CD8-positive, alpha-beta memory T cell (primary cell): ENCODE measurements at regions not wholly inside any gene's neighbourhood (a gene's known extent, or its start where the extent isn't known, plus 50 kb on each side); places are given as distances from the start of the nearest gene placed in this dataset.
A peak's percentile ranks its signal among the peaks of the same experiment; 100 is the strongest.

Source experiments
- CTCF ChIA-PET: fragments of 350-600 bp; sonication (Branson Sonifier 250); formaldehyde crosslinking; loops from one replicate; lab custom pipeline; 2021; ENCODE audit warnings: antibody characterized with exemption; lab: Charles Lee
- POLR2A ChIA-PET: fragments of 350-600 bp; sonication (Branson Sonifier 250); formaldehyde crosslinking; loops from one replicate; lab custom pipeline; 2021; ENCODE audit warnings: antibody characterized with exemption; lab: Charles Lee
- DNase-seq, 5 donors: peaks; one replicate each; pipeline versions ENCODE4 v3.0.0 to v3.0.0-alpha.2; 2020 to 2022; ENCODE audit warnings: mixed read lengths in 1 of 5
- H3K27ac ChIP-seq: one replicate; pipeline ENCODE4 v1.7.0; 2013; ENCODE audit warnings: low read depth, mild to moderate bottlenecking, low read length, moderate library complexity
- H3K27me3 ChIP-seq: 2 replicates; pipeline ENCODE4 v1.7.0; 2013; ENCODE audit warnings: low read length, mild to moderate bottlenecking; ENCODE audit not compliant: insufficient read depth, poor library complexity, severe bottlenecking
- H3K36me3 ChIP-seq: 2 replicates; pipeline ENCODE4 v1.7.0; 2013; ENCODE audit warnings: mild to moderate bottlenecking, low read length, moderate library complexity; ENCODE audit not compliant: insufficient read depth
- H3K4me1 ChIP-seq: 2 replicates; pipeline ENCODE4 v1.7.0; 2013; ENCODE audit warnings: mild to moderate bottlenecking, low read length, moderate library complexity; ENCODE audit not compliant: insufficient read depth
- H3K4me3 ChIP-seq: 2 replicates; pipeline ENCODE4 v1.7.0; 2013; ENCODE audit warnings: mild to moderate bottlenecking, low read length
- H3K9me3 ChIP-seq: 2 replicates; pipeline ENCODE4 v1.7.0; 2013; ENCODE audit warnings: mild to moderate bottlenecking, low read length
- H3K27ac Mint-ChIP-seq, 8 donors: one replicate each; pipeline ENCODE4 v1.8.0; 2020 to 2021; ENCODE audit warnings: mixed read lengths in 8 of 8, mild to moderate bottlenecking in 6 of 8, inconsistent platforms in 3 of 8, moderate library complexity in 3 of 8
- H3K27me3 Mint-ChIP-seq, 2 donors: one replicate each; pipeline ENCODE4 v1.8.0; 2020 to 2021; ENCODE audit warnings: mixed read lengths in 2 of 2, mild to moderate bottlenecking in 1 of 2, moderate library complexity in 1 of 2
- H3K36me3 Mint-ChIP-seq, 3 donors: one replicate each; pipeline ENCODE4 v1.8.0; 2020 to 2021; ENCODE audit warnings: mixed read lengths in 3 of 3, inconsistent platforms in 1 of 3, mild to moderate bottlenecking in 1 of 3
- H3K4me1 Mint-ChIP-seq, 3 donors: one replicate each; pipeline ENCODE4 v1.8.0; 2020 to 2021; ENCODE audit warnings: mixed read lengths in 3 of 3, inconsistent platforms in 1 of 3, mild to moderate bottlenecking in 1 of 3
- H3K4me3 Mint-ChIP-seq, 7 donors: one replicate each; pipeline ENCODE4 v1.8.0; 2020 to 2021; ENCODE audit warnings: mixed read lengths in 7 of 7, mild to moderate bottlenecking in 6 of 7, moderate library complexity in 4 of 7, inconsistent platforms in 2 of 7
- H3K9me3 Mint-ChIP-seq, 5 donors: one replicate each; pipeline ENCODE4 v1.8.0; 2020 to 2022; ENCODE audit warnings: mixed read lengths in 5 of 5, mild to moderate bottlenecking in 3 of 5, moderate library complexity in 2 of 5, inconsistent platforms in 1 of 5

DNA sequence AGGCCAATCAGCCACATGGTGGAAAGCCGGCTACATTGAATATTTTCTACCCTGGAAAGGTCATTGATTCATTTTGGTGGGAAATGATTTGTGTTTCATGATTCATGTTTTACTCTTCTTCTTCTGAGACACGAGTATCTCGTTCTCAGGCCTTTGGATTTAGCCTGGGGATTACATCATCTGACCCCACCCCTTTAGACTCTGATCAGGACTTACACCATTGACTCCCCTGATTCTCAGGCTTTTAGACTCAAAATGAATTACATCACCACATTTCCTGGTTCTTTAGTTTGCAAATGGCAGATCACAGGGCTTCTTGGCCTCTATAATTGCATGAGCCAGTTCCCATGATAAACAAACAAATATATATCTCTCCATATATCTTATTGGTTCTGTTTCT, 228.8 kb downstream of the ADGRG6 start:
- Histone ChIP-seq H3K36me3 (no peaks in the 10 kb centered on the region), H3K4me3 (no peak overlapping the region), H3K4me1 (no peaks in the 10 kb centered on the region), H3K27ac (no peak overlapping the region), H3K9me3 (peaks cover 1% of the 10 kb centered on the region), H3K27me3 (no peaks in the 10 kb centered on the region)
- peak overlapping the region in 1 of 8 donors; percentile 70 for H3K27ac Mint-ChIP-seq
- no peak overlapping the region for H3K4me3 Mint-ChIP-seq
- H3K27me3 Mint-ChIP-seq: peaks cover 5 to 7% of the 10 kb centered on the region in 2 donors
- H3K4me1 Mint-ChIP-seq: no peaks in the 10 kb centered on the region
- no peak for DNase-seq
- ChIA-PET POLR2A (no interaction called here), CTCF (no interaction called here)
- H3K36me3 Mint-ChIP-seq: peaks cover 0 to 3% (median 0%) of the 10 kb centered on the region in 3 donors
- H3K9me3 Mint-ChIP-seq: peaks cover 2 to 16% (median 8%) of the 10 kb centered on the region in 5 donors

DNA sequence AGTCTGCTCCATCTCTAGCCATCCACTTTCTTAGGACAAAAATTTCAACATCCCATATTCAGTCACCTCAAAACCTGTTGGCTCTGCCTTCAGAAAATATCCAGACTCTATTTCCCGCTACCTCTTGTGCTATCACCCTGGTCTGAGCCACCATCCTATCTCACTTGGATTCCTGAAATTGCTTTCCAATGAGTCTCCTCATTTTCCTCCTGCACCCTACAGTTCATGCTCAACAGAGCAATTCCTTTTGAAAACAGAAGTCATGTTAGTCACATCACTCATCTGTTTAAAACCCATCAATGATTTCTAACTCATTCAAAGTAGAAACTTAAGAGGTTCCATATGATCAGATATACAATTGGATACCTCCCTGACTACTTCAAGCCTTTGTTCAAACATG, 229.9 kb downstream of the ADGRG6 start:
- CTCF ChIA-PET: no interaction called here

DNA sequence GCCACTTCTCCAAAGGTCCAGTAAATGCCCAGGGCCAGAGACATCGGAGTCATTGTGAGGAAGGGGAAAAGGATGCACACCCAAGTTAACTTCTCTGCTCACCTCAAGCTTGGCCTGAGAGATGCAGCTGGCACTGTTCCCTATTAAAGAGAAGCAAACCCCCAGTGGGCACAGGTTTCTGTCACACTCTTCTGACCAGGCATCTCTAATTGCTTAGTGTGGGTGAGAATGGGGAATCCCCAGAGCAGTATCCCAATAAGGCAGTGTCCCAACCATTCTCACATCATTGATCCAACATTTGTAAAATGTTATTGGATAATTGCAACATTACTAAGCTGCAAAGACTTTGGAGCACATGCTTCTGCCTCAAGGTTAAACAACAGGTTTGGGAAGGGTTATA, 232.3 kb downstream of the ADGRG6 start:
- CTCF ChIA-PET: no interaction called here
- H3K27me3 ChIP-seq: no peaks in the 10 kb centered on the region
- H3K27me3 Mint-ChIP-seq: peaks cover 3 to 4% of the 10 kb centered on the region in 2 donors

More for the DNA sequence above, 229.9 kb downstream of the ADGRG6 start:
- Histone ChIP-seq H3K36me3 (no peaks in the 10 kb centered on the region), H3K27me3 (no peaks in the 10 kb centered on the region), H3K9me3 (peaks cover 6% of the 10 kb centered on the region), H3K27ac (no peak overlapping the region), H3K4me1 (no peaks in the 10 kb centered on the region), H3K4me3 (no peak overlapping the region)
- Mint-ChIP-seq H3K4me1 (no peaks in the 10 kb centered on the region), H3K27me3 (peaks cover 4 to 5% of the 10 kb centered on the region in 2 donors), H3K9me3 (peaks cover 3 to 16% (median 10%) of the 10 kb centered on the region in 5 donors), H3K4me3 (no peak overlapping the region), H3K27ac (peak overlapping the region in 1 of 8 donors; percentile 3), H3K36me3 (peaks cover 0 to 3% (median 0%) of the 10 kb centered on the region in 3 donors)
- no peak for DNase-seq
- POLR2A ChIA-PET: no interaction called here

DNA sequence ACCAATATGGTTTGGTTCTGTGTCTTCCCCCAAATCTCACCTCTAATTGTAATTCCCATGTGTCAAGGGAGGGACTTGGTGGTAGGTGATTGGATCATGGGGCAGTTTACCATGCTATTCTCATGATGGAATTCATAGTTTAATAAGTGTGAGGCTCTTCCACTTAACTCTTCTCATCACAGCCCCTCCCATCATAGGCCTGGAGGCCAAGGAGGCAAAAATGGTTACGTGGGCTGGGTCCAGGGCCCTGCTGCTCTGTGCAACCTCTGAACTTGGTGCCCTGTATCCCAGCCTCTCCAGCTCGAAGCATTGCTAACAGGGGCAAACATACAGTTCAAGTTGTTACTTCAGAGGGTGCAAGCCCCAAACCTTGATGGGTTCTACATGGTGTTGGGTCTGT, 232.7 kb downstream of the ADGRG6 start:
- Histone ChIP-seq H3K27me3 (no peaks in the 10 kb centered on the region), H3K4me3 (no peak overlapping the region), H3K4me1 (no peaks in the 10 kb centered on the region), H3K36me3 (no peaks in the 10 kb centered on the region), H3K9me3 (peaks cover 6% of the 10 kb centered on the region), H3K27ac (no peak overlapping the region)
- ChIA-PET POLR2A (no interaction called here), CTCF (no interaction called here)
- H3K27ac Mint-ChIP-seq: no peak overlapping the region
- H3K27me3 Mint-ChIP-seq: peaks cover 3 to 4% of the 10 kb centered on the region in 2 donors
- H3K9me3 Mint-ChIP-seq: peaks cover 3 to 16% (median 10%) of the 10 kb centered on the region in 5 donors
- H3K4me1 Mint-ChIP-seq: no peaks in the 10 kb centered on the region
- H3K36me3 Mint-ChIP-seq: no peaks in the 10 kb centered on the region
- DNase-seq: no peak
- H3K4me3 Mint-ChIP-seq: no peak overlapping the region

More for the DNA sequence above, 232.3 kb downstream of the ADGRG6 start:
- Mint-ChIP-seq H3K36me3 (no peaks in the 10 kb centered on the region), H3K9me3 (peaks cover 3 to 16% (median 10%) of the 10 kb centered on the region in 5 donors), H3K27ac (no peak overlapping the region), H3K4me1 (no peaks in the 10 kb centered on the region), H3K4me3 (no peak overlapping the region)
- H3K36me3 ChIP-seq: no peaks in the 10 kb centered on the region
- H3K4me1 ChIP-seq: no peaks in the 10 kb centered on the region
- DNase-seq: no peak
- POLR2A ChIA-PET: no interaction called here
- peaks cover 6% of the 10 kb centered on the region for H3K9me3 ChIP-seq
- no peak overlapping the region for H3K4me3 ChIP-seq
- H3K27ac ChIP-seq: no peak overlapping the region

DNA sequence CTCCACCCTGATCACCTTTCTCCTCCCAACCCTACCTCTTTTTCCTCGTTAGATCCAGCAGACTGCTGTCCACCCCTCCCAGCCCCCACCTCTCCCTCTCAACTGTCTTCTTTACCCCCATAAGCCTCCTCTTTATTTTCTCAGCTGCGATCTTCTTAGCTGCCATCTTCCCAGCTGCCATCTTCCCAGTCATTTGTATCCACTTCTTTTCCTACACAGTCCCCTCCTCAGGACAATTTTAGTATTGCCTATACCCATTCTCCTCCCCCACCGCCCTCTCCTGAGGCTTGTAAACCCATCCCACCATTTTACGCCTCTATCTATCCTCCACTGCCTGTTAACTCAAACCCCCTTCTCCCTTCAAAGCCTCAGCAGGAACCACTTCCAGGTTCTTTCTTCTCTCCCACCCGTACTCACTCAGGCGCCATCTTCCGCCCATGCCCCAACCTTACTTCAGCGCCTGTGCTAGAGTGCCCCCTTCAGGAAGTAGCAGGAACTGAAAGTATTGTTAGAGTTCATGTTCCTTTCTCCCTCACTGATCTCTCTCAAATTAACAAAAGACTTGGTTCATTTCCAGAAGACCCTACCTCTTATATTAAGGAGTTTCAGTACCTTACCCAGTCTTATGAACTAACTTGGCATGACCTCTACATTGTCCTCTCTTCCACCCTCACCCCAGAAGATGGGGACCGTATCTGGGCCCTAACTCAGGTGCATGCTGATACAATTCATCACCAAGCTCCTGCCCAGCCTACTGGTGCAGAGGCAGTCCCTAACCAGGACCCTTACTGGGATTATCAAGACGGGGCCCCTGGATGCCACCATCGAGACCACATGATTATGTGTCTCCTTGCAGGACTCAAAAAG, 236.0 kb downstream of the ADGRG6 start:
- Histone ChIP-seq H3K27me3 (no peaks in the 10 kb centered on the region), H3K36me3 (no peaks in the 10 kb centered on the region), H3K27ac (no peak overlapping the region), H3K4me1 (no peaks in the 10 kb centered on the region), H3K9me3 (peaks cover 6% of the 10 kb centered on the region), H3K4me3 (no peak overlapping the region)
- H3K36me3 Mint-ChIP-seq: no peaks in the 10 kb centered on the region
- H3K27me3 Mint-ChIP-seq: peaks cover 0 to 1% of the 10 kb centered on the region in 2 donors
- no peaks in the 10 kb centered on the region for H3K4me1 Mint-ChIP-seq
- H3K4me3 Mint-ChIP-seq: no peak overlapping the region
- CTCF ChIA-PET: no interaction called here
- DNase-seq: no peak
- H3K27ac Mint-ChIP-seq: no peak overlapping the region
- POLR2A ChIA-PET: no interaction called here
- H3K9me3 Mint-ChIP-seq: peaks cover 3 to 16% (median 10%) of the 10 kb centered on the region in 5 donors

DNA sequence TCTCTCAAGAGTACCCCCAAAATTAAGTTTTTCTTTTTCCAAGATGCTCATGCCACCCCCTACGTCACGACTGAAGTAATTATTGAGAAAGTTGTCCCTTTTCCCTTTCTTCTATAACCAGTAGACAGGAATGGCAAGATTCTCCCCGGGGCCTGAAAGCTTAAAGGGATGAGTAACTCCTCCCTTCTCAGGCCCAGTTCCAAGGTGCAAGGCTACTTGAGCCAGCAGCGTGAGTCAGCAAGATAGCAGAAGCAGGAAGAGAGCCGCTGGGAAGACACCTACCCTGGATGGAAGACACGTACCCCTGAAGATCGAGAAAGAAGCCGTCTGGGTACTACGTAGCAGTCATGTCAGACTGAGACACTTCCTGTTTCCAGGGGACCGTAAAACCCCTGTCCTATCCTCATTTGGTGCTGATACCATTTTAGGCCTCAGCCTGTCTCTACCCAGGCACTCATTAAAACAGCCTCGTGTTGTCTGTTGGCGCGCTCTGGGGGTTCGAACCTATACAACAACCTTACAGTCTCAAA, 241.0 kb downstream of the ADGRG6 start:
- CTCF ChIA-PET: no interaction called here

DNA sequence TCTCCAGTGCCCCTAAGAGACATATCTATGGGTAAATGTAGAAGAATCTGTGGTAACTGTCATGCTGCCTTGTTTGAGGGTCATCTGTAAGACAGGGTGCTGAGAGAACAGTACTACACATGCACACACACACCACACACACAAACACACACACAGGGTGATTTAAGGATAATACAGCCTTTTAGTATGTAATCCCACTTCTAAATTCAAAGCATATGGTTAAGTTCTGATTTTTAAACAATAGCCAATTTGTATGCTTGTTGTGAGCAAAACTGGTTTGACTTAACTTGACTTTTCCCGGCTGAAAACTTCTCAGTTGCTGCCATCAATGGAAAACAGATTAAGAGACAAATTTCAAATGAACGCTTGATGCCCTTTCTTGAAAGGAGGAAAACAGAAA, 241.8 kb downstream of the ADGRG6 start:
- no peak for DNase-seq
- Histone ChIP-seq H3K4me3 (no peak overlapping the region), H3K4me1 (peaks cover 31% of the 10 kb centered on the region), H3K27ac (no peak overlapping the region), H3K9me3 (no peaks in the 10 kb centered on the region), H3K27me3 (no peaks in the 10 kb centered on the region), H3K36me3 (no peaks in the 10 kb centered on the region)
- Mint-ChIP-seq H3K27me3 (peaks cover 4 to 13% of the 10 kb centered on the region in 2 donors), H3K9me3 (no peaks in the 10 kb centered on the region), H3K4me3 (no peak overlapping the region), H3K4me1 (peaks cover 0 to 2% (median 0%) of the 10 kb centered on the region in 3 donors), H3K27ac (no peak overlapping the region), H3K36me3 (no peaks in the 10 kb centered on the region)
- POLR2A ChIA-PET: no interaction called here
- CTCF ChIA-PET: no interaction called here

More for the DNA sequence above, 241.0 kb downstream of the ADGRG6 start:
- Mint-ChIP-seq H3K27ac (no peak overlapping the region), H3K4me3 (no peak overlapping the region), H3K9me3 (no peaks in the 10 kb centered on the region), H3K36me3 (no peaks in the 10 kb centered on the region), H3K27me3 (peaks cover 3 to 6% of the 10 kb centered on the region in 2 donors), H3K4me1 (no peaks in the 10 kb centered on the region)
- no peak for DNase-seq
- Histone ChIP-seq H3K27ac (no peak overlapping the region), H3K9me3 (no peaks in the 10 kb centered on the region), H3K36me3 (no peaks in the 10 kb centered on the region), H3K27me3 (no peaks in the 10 kb centered on the region), H3K4me1 (peaks cover 24% of the 10 kb centered on the region), H3K4me3 (no peak overlapping the region)
- POLR2A ChIA-PET: no interaction called here

DNA sequence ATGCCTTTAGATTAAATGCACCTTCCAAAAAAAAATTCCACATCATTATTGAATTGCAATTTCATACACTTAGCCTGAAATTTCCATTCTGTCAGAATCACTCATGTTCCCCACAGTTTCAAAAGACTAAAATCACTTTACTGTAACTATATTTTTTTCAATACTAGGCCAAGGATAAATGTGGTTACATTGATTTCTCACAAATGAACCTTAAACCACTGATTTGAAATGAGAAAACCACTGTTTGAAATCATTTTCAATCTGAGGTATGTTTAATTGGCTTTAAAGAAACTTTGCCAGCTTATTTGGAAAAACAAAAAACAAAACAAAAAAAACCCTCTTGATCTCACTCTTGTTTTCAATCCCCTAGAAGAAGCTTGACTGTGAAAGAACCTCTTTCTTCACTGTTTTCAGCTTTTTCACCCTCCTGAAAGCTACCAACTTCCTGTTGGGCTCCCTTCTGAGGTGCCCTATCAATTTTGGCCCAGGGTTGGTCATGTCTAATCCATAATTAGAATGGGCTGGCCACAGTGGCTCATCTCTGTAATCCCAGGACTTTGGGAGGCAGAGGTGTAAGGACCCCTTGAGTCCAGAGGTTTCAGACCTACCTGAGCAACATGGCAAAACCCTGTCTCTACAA, 242.5 kb downstream of the ADGRG6 start:
- POLR2A ChIA-PET: no interaction called here
- CTCF ChIA-PET: no interaction called here
- H3K4me3 ChIP-seq: no peak overlapping the region
- no peaks in the 10 kb centered on the region for H3K36me3 ChIP-seq
- H3K36me3 Mint-ChIP-seq: no peaks in the 10 kb centered on the region
- no peak overlapping the region for H3K4me3 Mint-ChIP-seq
- H3K9me3 ChIP-seq: no peaks in the 10 kb centered on the region
- H3K27ac Mint-ChIP-seq: no peak overlapping the region
- H3K9me3 Mint-ChIP-seq: no peaks in the 10 kb centered on the region
- H3K27me3 Mint-ChIP-seq: peaks cover 7 to 17% of the 10 kb centered on the region in 2 donors
- H3K27ac ChIP-seq: no peak overlapping the region
- no peaks in the 10 kb centered on the region for H3K27me3 ChIP-seq
- H3K4me1 ChIP-seq: peaks cover 34% of the 10 kb centered on the region
- DNase-seq: no peak
- peaks cover 0 to 10% (median 4%) of the 10 kb centered on the region in 3 donors for H3K4me1 Mint-ChIP-seq
